ENCODE measurements at regions not wholly inside any gene's neighbourhood (a gene's known extent, or its start where the extent isn't known, plus 50 kb on each side); places are given as distances from the start of the nearest gene placed in this dataset.
"Not testable (repeated sequence)": the region's sequence is repeated elsewhere in the genome, so short reads cannot be mapped to it uniquely, and the experiment has no call there.

- Histone ChIP-seq H3K27me3 (no peaks in the 10 kb centered on the region), H3K9me3 (no peaks in the 10 kb centered on the region), H3K4me3 (ENCODE audit: low read depth, low read length) (no peak overlapping the region), H3K4me1 (no peaks in the 10 kb centered on the region), H3K36me3 (no peaks in the 10 kb centered on the region)
- TF ChIP-seq CTCF (IDR thresholded peaks at IDR 0.05; ENCODE audit: low read depth, low read length), result no peak
- DNase-seq, result no peak
Observed at GRCh38 chr9:31759703-31760102, 624.7 kb upstream of the ACO1 start.

- DNase-seq, result peak; percentile 69
- not testable (repeated sequence) for H3K27me3 ChIP-seq; H3K9me3 ChIP-seq; H3K4me3 ChIP-seq (ENCODE audit: low read depth, low read length); H3K36me3 ChIP-seq
- H3K4me1 ChIP-seq, result peaks cover 14% of the 10 kb centered on the region
Observed at GRCh38 chr9:31774021-31774420, 610.4 kb upstream of the ACO1 start.

GRCh38 chr9:31774571-31774970, 609.9 kb upstream of the ACO1 start:
- no peak for DNase-seq

GRCh38 chr9:31776471-31776870, 608.0 kb upstream of the ACO1 start:
- H3K27me3 ChIP-seq, result no peaks in the 10 kb centered on the region
- DNase-seq, result peak; percentile 73
- no peak for TF ChIP-seq CTCF (IDR thresholded peaks at IDR 0.05; ENCODE audit: low read depth, low read length)
- H3K4me1 ChIP-seq, result peaks cover 14% of the 10 kb centered on the region
- no peak overlapping the region for H3K4me3 ChIP-seq (ENCODE audit: low read depth, low read length)
- H3K36me3 ChIP-seq, result no peaks in the 10 kb centered on the region
- H3K9me3 ChIP-seq, result no peaks in the 10 kb centered on the region; the same call in 1 of the 2 replicates

More at GRCh38 chr9:31774571-31774970, 609.9 kb upstream of the ACO1 start:
- no peak overlapping the region for H3K4me3 ChIP-seq (ENCODE audit: low read depth, low read length)
- no peaks in the 10 kb centered on the region for H3K36me3 ChIP-seq
- no peak for TF ChIP-seq CTCF (IDR thresholded peaks at IDR 0.05; ENCODE audit: low read depth, low read length)
- H3K27me3 ChIP-seq, result no peaks in the 10 kb centered on the region
- peaks cover 7% of the 10 kb centered on the region for H3K9me3 ChIP-seq
- peaks cover 14% of the 10 kb centered on the region for H3K4me1 ChIP-seq

- H3K27me3 ChIP-seq, result no peaks in the 10 kb centered on the region
- no peaks in the 10 kb centered on the region for H3K4me1 ChIP-seq
- DNase-seq, result no peak
- H3K4me3 ChIP-seq (ENCODE audit: low read depth, low read length), result no peak overlapping the region
- TF ChIP-seq CTCF (IDR thresholded peaks at IDR 0.05; ENCODE audit: low read depth, low read length), result no peak
- peaks cover 4% of the 10 kb centered on the region; the same call in 1 of the 2 replicates for H3K9me3 ChIP-seq
- H3K36me3 ChIP-seq, result no peaks in the 10 kb centered on the region
Observed at GRCh38 chr9:31783491-31783890, 601.0 kb upstream of the ACO1 start.

GRCh38 chr9:31790720-31791119, 593.7 kb upstream of the ACO1 start:
- H3K9me3 ChIP-seq, result no peaks in the 10 kb centered on the region
- H3K36me3 ChIP-seq, result no peaks in the 10 kb centered on the region
- H3K4me1 ChIP-seq, result peaks cover 4% of the 10 kb centered on the region
- no peak overlapping the region for H3K4me3 ChIP-seq (ENCODE audit: low read depth, low read length)
- TF ChIP-seq CTCF (IDR thresholded peaks at IDR 0.05; ENCODE audit: low read depth, low read length), result no peak
- no peaks in the 10 kb centered on the region for H3K27me3 ChIP-seq
- no peak for DNase-seq
